ENCODE measurements at regions not wholly inside any gene's neighbourhood (a gene's known extent, or its start where the extent isn't known, plus 50 kb on each side); places are given as distances from the start of the nearest gene placed in this dataset.

DNA sequence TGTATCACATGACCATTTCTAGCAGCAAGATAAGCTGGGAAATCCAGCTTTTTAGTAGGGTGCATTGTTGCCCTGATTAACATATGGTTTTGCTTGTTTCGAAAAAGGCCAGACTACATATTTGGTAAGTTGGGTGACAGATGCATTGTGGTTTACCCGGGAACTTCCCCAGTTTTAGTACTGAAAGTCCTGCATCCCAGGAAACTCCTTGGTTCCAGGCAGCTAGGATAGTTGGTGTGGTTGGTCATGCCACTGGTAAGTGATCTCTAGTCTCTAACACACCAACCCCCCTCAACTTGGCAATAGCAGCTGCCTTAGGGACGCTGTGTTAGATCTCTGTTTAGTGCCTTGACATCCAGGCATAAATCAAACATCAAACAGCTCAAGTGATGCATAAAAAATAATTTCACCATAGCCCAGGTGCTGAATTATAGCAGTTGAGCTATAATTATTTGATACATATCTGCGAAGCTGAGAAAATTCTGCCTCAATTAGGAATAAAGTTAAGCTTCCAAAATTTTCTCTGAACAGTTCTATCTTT is 216.5 kb downstream of the TFAP2C start:
- H3K14ac ChIP-seq (ENCODE audit: low read length): no peak overlapping the region
- H3K4ac ChIP-seq (ENCODE audit: low read depth, low read length): no peak overlapping the region
- no CpG with 5 or more reads among the region's 4 CpGs for WGBS (ENCODE audit: extremely low coverage, insufficient coverage, insufficient read length)
- no peak overlapping the region for H2AK5ac ChIP-seq (ENCODE audit: low read length)
- H3K4me2 ChIP-seq (ENCODE audit: low read length): no peak overlapping the region
- no peak overlapping the region for H3K9ac ChIP-seq (ENCODE audit: low read length)
- no peak overlapping the region for H2BK5ac ChIP-seq (ENCODE audit: low read depth, low read length, poor library complexity)
- H3K4me1 ChIP-seq (ENCODE audit: control insufficient read depth in 1 of 2, insufficient read depth in 2 of 2, low read length in 2 of 2): peaks cover 17 to 26% of the 10 kb centered on the region in 2 experiments
- H2BK120ac ChIP-seq (ENCODE audit: insufficient read depth, low read length, poor library complexity): no peak overlapping the region
- H4K12ac ChIP-seq (ENCODE audit: low read depth, low read length): no peak overlapping the region
- no peak overlapping the region for H3K27ac ChIP-seq (ENCODE audit: low read depth, low read length)
- no peak overlapping the region for H4K91ac ChIP-seq (ENCODE audit: low read depth, low read length)
- no peak overlapping the region for H2BK12ac ChIP-seq (ENCODE audit: low read length)
- H3K79me2 ChIP-seq (ENCODE audit: control insufficient read depth, insufficient read depth, low read length, poor library complexity): no peaks in the 10 kb centered on the region
- H2AFZ ChIP-seq (ENCODE audit: insufficient read depth, low read length, poor library complexity): no peak overlapping the region
- DNase-seq: no peak
- peaks cover 9% of the 10 kb centered on the region for H3K79me1 ChIP-seq (ENCODE audit: low read length)
- no peak overlapping the region for H3K18ac ChIP-seq (ENCODE audit: low read length)
- no peaks in the 10 kb centered on the region for H3K36me3 ChIP-seq (ENCODE audit: control insufficient read depth in 1 of 2, insufficient read depth in 2 of 2, low read length in 2 of 2)
- no peak overlapping the region for H3K4me3 ChIP-seq (ENCODE audit: low read depth, low read length)
- H3K27me3 ChIP-seq (ENCODE audit: insufficient read depth, low read length): no peaks in the 10 kb centered on the region
- H3K9me3 ChIP-seq (ENCODE audit: insufficient read depth, low read depth, low read length): no peaks in the 10 kb centered on the region
- no peak overlapping the region for H4K8ac ChIP-seq (ENCODE audit: low read depth, low read length)
- no peak overlapping the region for H3K23ac ChIP-seq (ENCODE audit: low read length)

GRCh38 chr20:56848561-56848960 is 219.5 kb downstream of the TFAP2C start:
- Histone ChIP-seq H3K4me3 (ENCODE audit: low read depth, low read length) (no peak overlapping the region), H3K23ac (ENCODE audit: low read length) (no peak overlapping the region), H3K4me2 (ENCODE audit: low read length) (no peak overlapping the region), H2BK12ac (ENCODE audit: low read length) (no peak overlapping the region), H3K79me1 (ENCODE audit: low read length) (peaks cover 3% of the 10 kb centered on the region), H4K12ac (ENCODE audit: low read depth, low read length) (peak overlapping the region; percentile 6), H4K8ac (ENCODE audit: low read depth, low read length) (no peak overlapping the region), H2BK120ac (ENCODE audit: insufficient read depth, low read length, poor library complexity) (no peak overlapping the region), H3K18ac (ENCODE audit: low read length) (no peak overlapping the region), H3K27ac (ENCODE audit: low read depth, low read length) (no peak overlapping the region), H3K36me3 (ENCODE audit: control insufficient read depth in 1 of 2, insufficient read depth in 2 of 2, low read length in 2 of 2) (no peaks in the 10 kb centered on the region), H3K79me2 (ENCODE audit: control insufficient read depth, insufficient read depth, low read length, poor library complexity) (no peaks in the 10 kb centered on the region), H3K4ac (ENCODE audit: low read depth, low read length) (no peak overlapping the region), H2AK5ac (ENCODE audit: low read length) (no peak overlapping the region), H2BK5ac (ENCODE audit: low read depth, low read length, poor library complexity) (no peak overlapping the region), H3K9me3 (ENCODE audit: insufficient read depth, low read depth, low read length) (no peaks in the 10 kb centered on the region), H3K14ac (ENCODE audit: low read length) (no peak overlapping the region), H4K91ac (ENCODE audit: low read depth, low read length) (no peak overlapping the region), H3K27me3 (ENCODE audit: insufficient read depth, low read length) (no peaks in the 10 kb centered on the region), H3K9ac (ENCODE audit: low read length) (no peak overlapping the region), H3K4me1 (ENCODE audit: control insufficient read depth in 1 of 2, insufficient read depth in 2 of 2, low read length in 2 of 2) (peaks cover 7 to 16% of the 10 kb centered on the region in 2 experiments), H2AFZ (ENCODE audit: insufficient read depth, low read length, poor library complexity) (no peak overlapping the region)
- no peak for DNase-seq
- WGBS (ENCODE audit: extremely low coverage, insufficient coverage, insufficient read length): no CpG with 5 or more reads among the region's 12 CpGs

DNA sequence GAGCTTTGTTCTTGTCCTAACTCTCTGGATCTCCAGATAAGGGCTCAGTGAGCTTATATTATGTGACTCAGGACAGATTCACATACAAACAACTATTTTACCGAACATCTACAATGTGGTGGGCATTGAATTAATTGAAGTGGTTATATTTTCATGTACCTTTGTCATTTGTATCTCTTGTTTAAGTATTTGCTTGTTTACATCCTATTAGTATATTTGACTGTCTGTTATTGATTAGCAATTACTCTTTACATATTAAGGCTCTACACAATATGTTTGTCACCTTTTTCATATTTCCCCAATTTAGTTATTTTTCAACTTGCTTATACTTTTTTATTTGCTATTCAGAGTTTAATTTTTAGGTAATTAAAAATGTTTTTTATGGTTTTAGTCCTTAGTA is 222.4 kb downstream of the TFAP2C start:
- no peak overlapping the region for H3K4me3 ChIP-seq (ENCODE audit: low read depth, low read length)

DNA sequence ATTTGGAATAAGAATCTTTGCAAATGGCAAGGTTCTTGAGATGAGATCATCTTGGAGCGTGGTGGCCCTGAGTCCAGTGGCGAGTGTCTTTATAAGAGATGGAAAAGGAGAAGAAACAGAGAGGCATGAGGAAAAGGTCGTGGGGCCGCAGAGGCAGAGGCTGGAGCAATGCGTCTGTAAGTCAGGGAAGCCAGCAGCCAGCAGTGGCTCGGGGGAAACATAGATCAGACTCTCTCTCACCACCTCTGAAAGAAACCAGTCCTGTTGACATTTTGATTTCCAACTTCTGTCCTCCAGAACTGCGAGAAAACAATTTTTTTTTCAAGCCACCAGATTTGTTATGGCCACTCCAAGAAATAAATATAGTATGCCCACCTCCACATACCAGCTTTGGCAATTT is 226.6 kb downstream of the TFAP2C start:
- no peak overlapping the region for H3K4ac ChIP-seq (ENCODE audit: low read depth, low read length)
- no peaks in the 10 kb centered on the region for H3K9me3 ChIP-seq (ENCODE audit: insufficient read depth, low read depth, low read length)
- no peak overlapping the region for H3K9ac ChIP-seq (ENCODE audit: low read length)
- no peak overlapping the region for H2AFZ ChIP-seq (ENCODE audit: insufficient read depth, low read length, poor library complexity)
- no peak overlapping the region for H2AK5ac ChIP-seq (ENCODE audit: low read length)
- no peak overlapping the region for H3K27ac ChIP-seq (ENCODE audit: low read depth, low read length)
- H4K12ac ChIP-seq (ENCODE audit: low read depth, low read length): no peak overlapping the region
- no peak overlapping the region for H3K4me2 ChIP-seq (ENCODE audit: low read length)
- H3K23ac ChIP-seq (ENCODE audit: low read length): no peak overlapping the region
- H3K79me1 ChIP-seq (ENCODE audit: low read length): peaks cover 15% of the 10 kb centered on the region
- DNase-seq: no peak
- no peak overlapping the region for H2BK5ac ChIP-seq (ENCODE audit: low read depth, low read length, poor library complexity)
- no peaks in the 10 kb centered on the region for H3K36me3 ChIP-seq (ENCODE audit: control insufficient read depth in 1 of 2, insufficient read depth in 2 of 2, low read length in 2 of 2)
- peak overlapping the region; percentile 33 for H4K91ac ChIP-seq (ENCODE audit: low read depth, low read length)
- no peak overlapping the region for H2BK120ac ChIP-seq (ENCODE audit: insufficient read depth, low read length, poor library complexity)
- H3K14ac ChIP-seq (ENCODE audit: low read length): no peak overlapping the region
- no peak overlapping the region for H4K8ac ChIP-seq (ENCODE audit: low read depth, low read length)
- no peak overlapping the region for H3K4me3 ChIP-seq (ENCODE audit: low read depth, low read length)
- H3K27me3 ChIP-seq (ENCODE audit: insufficient read depth, low read length): no peaks in the 10 kb centered on the region
- peaks cover 16 to 24% of the 10 kb centered on the region in 2 experiments for H3K4me1 ChIP-seq (ENCODE audit: control insufficient read depth in 1 of 2, insufficient read depth in 2 of 2, low read length in 2 of 2)
- H3K79me2 ChIP-seq (ENCODE audit: control insufficient read depth, insufficient read depth, low read length, poor library complexity): no peaks in the 10 kb centered on the region
- no peak overlapping the region for H3K18ac ChIP-seq (ENCODE audit: low read length)
- H2BK12ac ChIP-seq (ENCODE audit: low read length): no peak overlapping the region
- WGBS (ENCODE audit: extremely low coverage, insufficient coverage, insufficient read length): no CpG with 5 or more reads among the region's 7 CpGs

More for the DNA sequence above, 222.4 kb downstream of the TFAP2C start:
- Histone ChIP-seq H3K79me2 (ENCODE audit: control insufficient read depth, insufficient read depth, low read length, poor library complexity) (no peaks in the 10 kb centered on the region), H3K14ac (ENCODE audit: low read length) (no peak overlapping the region), H3K9me3 (ENCODE audit: insufficient read depth, low read depth, low read length) (no peaks in the 10 kb centered on the region), H3K18ac (ENCODE audit: low read length) (no peak overlapping the region), H4K8ac (ENCODE audit: low read depth, low read length) (no peak overlapping the region), H3K4me1 (ENCODE audit: control insufficient read depth in 1 of 2, insufficient read depth in 2 of 2, low read length in 2 of 2) (peaks cover 5 to 15% of the 10 kb centered on the region in 2 experiments), H2BK5ac (ENCODE audit: low read depth, low read length, poor library complexity) (no peak overlapping the region), H3K36me3 (ENCODE audit: control insufficient read depth in 1 of 2, insufficient read depth in 2 of 2, low read length in 2 of 2) (no peaks in the 10 kb centered on the region), H3K23ac (ENCODE audit: low read length) (no peak overlapping the region), H3K4ac (ENCODE audit: low read depth, low read length) (no peak overlapping the region), H4K12ac (ENCODE audit: low read depth, low read length) (no peak overlapping the region), H2AK5ac (ENCODE audit: low read length) (no peak overlapping the region), H3K4me2 (ENCODE audit: low read length) (no peak overlapping the region), H2AFZ (ENCODE audit: insufficient read depth, low read length, poor library complexity) (no peak overlapping the region), H2BK120ac (ENCODE audit: insufficient read depth, low read length, poor library complexity) (no peak overlapping the region), H2BK12ac (ENCODE audit: low read length) (no peak overlapping the region), H3K27me3 (ENCODE audit: insufficient read depth, low read length) (no peaks in the 10 kb centered on the region), H3K27ac (ENCODE audit: low read depth, low read length) (no peak overlapping the region), H4K91ac (ENCODE audit: low read depth, low read length) (no peak overlapping the region), H3K9ac (ENCODE audit: low read length) (no peak overlapping the region), H3K79me1 (ENCODE audit: low read length) (peaks cover 3% of the 10 kb centered on the region)
- no CpG with 5 or more reads among the region's 1 CpG for WGBS (ENCODE audit: extremely low coverage, insufficient coverage, insufficient read length)
- no peak for DNase-seq
